Activated CD4-positive, alpha-beta T cell treated with anti-CD3 and anti-CD28 coated beads for 36 hours (primary cell): ENCODE measurements at regions not wholly inside any gene's neighbourhood (a gene's known extent, or its start where the extent isn't known, plus 50 kb on each side); places are given as distances from the start of the nearest gene placed in this dataset.
A peak's percentile ranks its signal among the peaks of the same experiment; 100 is the strongest.

Experiments
- ATAC-seq: fragments of 200-7000 bp; cut with Tn5 transposase; one replicate; pipeline ENCODE4 v1.10.0; 2021; ENCODE audit warnings: mild to moderate bottlenecking, moderate library complexity
- CTCF ChIA-PET: fragments of 350-600 bp; sonication (Branson Sonifier 250); formaldehyde crosslinking; loops from one replicate; lab custom pipeline; 2021; ENCODE audit warnings: antibody characterized with exemption; lab: Charles Lee
- POLR2A ChIA-PET: fragments of 350-600 bp; sonication (Branson Sonifier 250); formaldehyde crosslinking; loops from one replicate; lab custom pipeline; 2021; ENCODE audit warnings: antibody characterized with exemption, inconsistent platforms; lab: Charles Lee
- DNase-seq: peaks from one replicate; pipeline ENCODE4 v3.0.0-alpha.2; 2020
- H3K27ac Mint-ChIP-seq: one replicate; pipeline ENCODE4 v1.8.0; 2021; ENCODE audit warnings: mixed read lengths
- H3K27me3 Mint-ChIP-seq: one replicate; pipeline ENCODE4 v1.8.0; 2021; ENCODE audit warnings: mixed read lengths
- H3K36me3 Mint-ChIP-seq: one replicate; pipeline ENCODE4 v1.8.0; 2021; ENCODE audit warnings: low read depth, mixed read lengths
- H3K4me1 Mint-ChIP-seq: one replicate; pipeline ENCODE4 v1.8.0; 2021; ENCODE audit warnings: mixed read lengths
- H3K4me3 Mint-ChIP-seq: one replicate; pipeline ENCODE4 v1.8.0; 2021; ENCODE audit warnings: mild to moderate bottlenecking, moderate library complexity, mixed read lengths
- H3K9me3 Mint-ChIP-seq: one replicate; pipeline ENCODE4 v1.8.0; 2021; ENCODE audit warnings: low read depth, mixed read lengths
- intact Hi-C, 2 experiments: fragments of 100-400 bp; cut with DNase I in 1 of 2; cut with micrococcal nuclease in 1 of 2; formaldehyde crosslinking; loops; one replicate each; pipeline versions ENCODE4 v1.14.2 to v1.15.1; 2022 to 2024; cut with DNase I, micrococcal nuclease

- CTCF ChIA-PET = no interaction called here
- H3K36me3 Mint-ChIP-seq = no peaks in the 10 kb centered on the region
- H3K4me1 Mint-ChIP-seq = no peaks in the 10 kb centered on the region
- no peaks in the 10 kb centered on the region for H3K27me3 Mint-ChIP-seq
- H3K4me3 Mint-ChIP-seq = no peak overlapping the region
- intact Hi-C loops = no loop called here
- no peak overlapping the region for H3K27ac Mint-ChIP-seq
- ATAC-seq (no peak), DNase-seq (no peak)
- POLR2A ChIA-PET = no interaction called here
- H3K9me3 Mint-ChIP-seq = no peaks in the 10 kb centered on the region
Measured at GRCh38 chr16:66164581-66165247, 201.8 kb upstream of the CDH5 start.

GRCh38 chr16:66162821-66163220 lies 203.7 kb upstream of the CDH5 start:
- ATAC-seq = no peak
- no peaks in the 10 kb centered on the region for H3K36me3 Mint-ChIP-seq
- no peak overlapping the region for H3K4me3 Mint-ChIP-seq
- POLR2A ChIA-PET = no interaction called here
- intact Hi-C loops = no loop called here
- no peaks in the 10 kb centered on the region for H3K4me1 Mint-ChIP-seq
- CTCF ChIA-PET = interaction anchor here (1.5 kb wide), 1 partner anchor 108 kb away, joined by 4 read pairs; no protein-coding TSS in a partner anchor
- no peak overlapping the region for H3K27ac Mint-ChIP-seq
- DNase-seq = no peak
- H3K27me3 Mint-ChIP-seq = no peaks in the 10 kb centered on the region
- H3K9me3 Mint-ChIP-seq = no peaks in the 10 kb centered on the region

GRCh38 chr16:66161942-66162341 lies 204.5 kb upstream of the CDH5 start:
- ATAC-seq (no peak), DNase-seq (peak; percentile 7)
- ChIA-PET POLR2A (no interaction called here), CTCF (interaction anchor here (1.5 kb wide), 1 partner anchor 109 kb away, joined by 4 read pairs; no protein-coding TSS in a partner anchor)
- no peak overlapping the region for H3K4me3 Mint-ChIP-seq
- no peaks in the 10 kb centered on the region for H3K27me3 Mint-ChIP-seq
- no peak overlapping the region for H3K27ac Mint-ChIP-seq
- intact Hi-C loops = no loop called here
- H3K9me3 Mint-ChIP-seq = no peaks in the 10 kb centered on the region
- no peaks in the 10 kb centered on the region for H3K4me1 Mint-ChIP-seq
- no peaks in the 10 kb centered on the region for H3K36me3 Mint-ChIP-seq

- H3K4me3 Mint-ChIP-seq = no peak overlapping the region
- DNase-seq = no peak
Measured at GRCh38 chr16:66161269-66161668, 205.2 kb upstream of the CDH5 start.

GRCh38 chr16:66159987-66160386 lies 206.5 kb upstream of the CDH5 start:
- Mint-ChIP-seq H3K36me3 (no peaks in the 10 kb centered on the region), H3K27me3 (no peaks in the 10 kb centered on the region), H3K27ac (no peak overlapping the region), H3K4me3 (no peak overlapping the region), H3K4me1 (no peaks in the 10 kb centered on the region), H3K9me3 (no peaks in the 10 kb centered on the region)
- POLR2A ChIA-PET = no interaction called here
- CTCF ChIA-PET = no interaction called here
- DNase-seq = no peak
- intact Hi-C loops = no loop called here
- no peak for ATAC-seq

More at GRCh38 chr16:66161269-66161668, 205.2 kb upstream of the CDH5 start:
- Mint-ChIP-seq H3K27ac (no peak overlapping the region), H3K4me1 (no peaks in the 10 kb centered on the region), H3K9me3 (no peaks in the 10 kb centered on the region), H3K36me3 (no peaks in the 10 kb centered on the region), H3K27me3 (no peaks in the 10 kb centered on the region)
- ChIA-PET POLR2A (no interaction called here), CTCF (no interaction called here)
- intact Hi-C loops = no loop called here
- ATAC-seq = no peak

- ChIA-PET CTCF (no interaction called here), POLR2A (no interaction called here)
- Mint-ChIP-seq H3K4me3 (no peak overlapping the region), H3K4me1 (no peaks in the 10 kb centered on the region), H3K9me3 (no peaks in the 10 kb centered on the region), H3K27me3 (no peaks in the 10 kb centered on the region), H3K27ac (no peak overlapping the region), H3K36me3 (no peaks in the 10 kb centered on the region)
- intact Hi-C loops = no loop called here
- no peak for ATAC-seq
- no peak for DNase-seq
Measured at GRCh38 chr16:66156538-66156937, 210.0 kb upstream of the CDH5 start.

GRCh38 chr16:66155933-66156332 lies 210.6 kb upstream of the CDH5 start:
- H3K4me1 Mint-ChIP-seq = peaks cover 3% of the 10 kb centered on the region
- no peaks in the 10 kb centered on the region for H3K9me3 Mint-ChIP-seq
- H3K27me3 Mint-ChIP-seq = no peaks in the 10 kb centered on the region
- intact Hi-C loops = no loop called here
- DNase-seq (no peak), ATAC-seq (no peak)
- no peaks in the 10 kb centered on the region for H3K36me3 Mint-ChIP-seq
- no peak overlapping the region for H3K4me3 Mint-ChIP-seq
- H3K27ac Mint-ChIP-seq = no peak overlapping the region
- ChIA-PET CTCF (no interaction called here), POLR2A (no interaction called here)

- CTCF ChIA-PET = interaction anchor here (0.6 kb wide), 1 partner anchor 1098 kb away, joined by 3 read pairs; no protein-coding TSS in a partner anchor
- Mint-ChIP-seq H3K27ac (no peak overlapping the region), H3K9me3 (no peaks in the 10 kb centered on the region), H3K4me1 (peaks cover 3% of the 10 kb centered on the region), H3K4me3 (no peak overlapping the region), H3K36me3 (no peaks in the 10 kb centered on the region), H3K27me3 (no peaks in the 10 kb centered on the region)
- ATAC-seq (no peak), DNase-seq (no peak)
- intact Hi-C loops = no loop called here
- POLR2A ChIA-PET = no interaction called here
Measured at GRCh38 chr16:66154801-66155200, 211.7 kb upstream of the CDH5 start.

- intact Hi-C loops = no loop called here
- no peaks in the 10 kb centered on the region for H3K36me3 Mint-ChIP-seq
- H3K4me3 Mint-ChIP-seq = no peak overlapping the region
- POLR2A ChIA-PET = no interaction called here
- CTCF ChIA-PET = no interaction called here
- H3K4me1 Mint-ChIP-seq = peaks cover 3% of the 10 kb centered on the region
- no peak for DNase-seq
- no peaks in the 10 kb centered on the region for H3K9me3 Mint-ChIP-seq
- H3K27me3 Mint-ChIP-seq = no peaks in the 10 kb centered on the region
- no peak overlapping the region for H3K27ac Mint-ChIP-seq
- no peak for ATAC-seq
Measured at GRCh38 chr16:66152823-66153393, 213.6 kb upstream of the CDH5 start.

- no peaks in the 10 kb centered on the region for H3K9me3 Mint-ChIP-seq
- DNase-seq (no peak), ATAC-seq (no peak)
- intact Hi-C loops = no loop called here
- POLR2A ChIA-PET = no interaction called here
- no peak overlapping the region for H3K27ac Mint-ChIP-seq
- CTCF ChIA-PET = no interaction called here
- no peaks in the 10 kb centered on the region for H3K27me3 Mint-ChIP-seq
- H3K4me1 Mint-ChIP-seq = peaks cover 3% of the 10 kb centered on the region
- no peak overlapping the region for H3K4me3 Mint-ChIP-seq
- H3K36me3 Mint-ChIP-seq = no peaks in the 10 kb centered on the region
Measured at GRCh38 chr16:66152181-66152580, 214.3 kb upstream of the CDH5 start.

- CTCF ChIA-PET = interaction anchor here (0.7 kb wide), 1 partner anchor 546 kb away, joined by 3 read pairs; no protein-coding TSS in a partner anchor
- DNase-seq (no peak), ATAC-seq (no peak)
- Mint-ChIP-seq H3K27me3 (no peaks in the 10 kb centered on the region), H3K36me3 (no peaks in the 10 kb centered on the region), H3K4me1 (peaks cover 3% of the 10 kb centered on the region), H3K27ac (no peak overlapping the region), H3K9me3 (no peaks in the 10 kb centered on the region), H3K4me3 (no peak overlapping the region)
- POLR2A ChIA-PET = no interaction called here
- intact Hi-C loops = no loop called here
Measured at GRCh38 chr16:66150698-66151482, 215.6 kb upstream of the CDH5 start.

GRCh38 chr16:66147291-66147690 lies 219.2 kb upstream of the CDH5 start:
- Mint-ChIP-seq H3K36me3 (no peaks in the 10 kb centered on the region), H3K27me3 (peaks cover 8% of the 10 kb centered on the region), H3K9me3 (no peaks in the 10 kb centered on the region), H3K4me1 (peaks cover 3% of the 10 kb centered on the region), H3K27ac (no peak overlapping the region), H3K4me3 (no peak overlapping the region)
- ChIA-PET CTCF (no interaction called here), POLR2A (no interaction called here)
- intact Hi-C loops = loop anchor here in 1 of 2 experiments (10.0 kb wide), 1 partner anchor 62 kb away; no protein-coding TSS in a partner anchor
- no peak for DNase-seq
- ATAC-seq = no peak
